GM21381 (cell line): ENCODE measurements at regions not wholly inside any gene's neighbourhood (a gene's known extent, or its start where the extent isn't known, plus 50 kb on each side); places are given as distances from the start of the nearest gene placed in this dataset.
A peak's percentile ranks its signal among the peaks of the same experiment; 100 is the strongest.

ENCODE experiments used
- ATAC-seq: cut with Tn5 transposase; IDR thresholded peaks from one replicate; pipeline ENCODE4 v1.9.1; 2021; ENCODE audit warnings: mild to moderate bottlenecking, moderate library complexity; ENCODE audit not compliant: unreplicated experiment

DNA sequence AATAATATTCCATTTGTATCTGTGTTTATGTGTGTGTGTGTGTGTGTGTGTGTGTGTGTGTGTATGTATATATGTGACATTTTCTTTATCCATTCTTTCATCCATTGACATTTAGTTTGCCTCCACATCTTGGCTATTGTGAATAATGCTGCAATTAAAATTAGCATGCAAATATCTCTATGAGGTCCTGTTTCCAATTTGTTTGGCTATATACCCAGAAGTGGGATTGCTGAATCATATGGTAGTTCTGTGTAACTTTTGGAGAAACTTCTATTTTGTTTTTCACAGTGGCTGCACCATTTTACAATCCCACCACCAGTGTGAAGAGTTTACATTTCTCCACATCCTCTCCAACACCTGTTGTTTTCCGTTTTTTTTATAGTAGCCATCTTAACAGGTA, 53.1 kb downstream of the CH25H start:
- ATAC-seq, result no peak

DNA sequence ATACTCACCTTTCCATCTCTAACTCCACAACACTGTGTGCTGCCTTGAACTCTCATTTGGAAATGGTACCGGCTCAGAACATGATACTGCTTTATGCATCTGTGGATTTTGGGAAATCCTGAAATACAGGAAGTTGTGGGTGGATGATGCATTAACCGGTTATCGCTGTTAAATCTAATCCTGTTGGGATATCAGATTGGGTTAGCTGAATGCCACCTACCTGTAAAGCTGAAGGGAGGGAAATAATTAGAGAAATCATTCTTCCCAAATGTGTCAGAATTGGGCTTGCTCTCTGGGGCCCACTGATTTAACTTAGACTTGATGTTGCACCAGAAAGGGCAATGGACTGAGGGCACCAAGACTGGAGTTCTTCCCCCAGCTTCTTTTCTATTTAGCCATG, 54.0 kb downstream of the CH25H start:
- no peak for ATAC-seq

DNA sequence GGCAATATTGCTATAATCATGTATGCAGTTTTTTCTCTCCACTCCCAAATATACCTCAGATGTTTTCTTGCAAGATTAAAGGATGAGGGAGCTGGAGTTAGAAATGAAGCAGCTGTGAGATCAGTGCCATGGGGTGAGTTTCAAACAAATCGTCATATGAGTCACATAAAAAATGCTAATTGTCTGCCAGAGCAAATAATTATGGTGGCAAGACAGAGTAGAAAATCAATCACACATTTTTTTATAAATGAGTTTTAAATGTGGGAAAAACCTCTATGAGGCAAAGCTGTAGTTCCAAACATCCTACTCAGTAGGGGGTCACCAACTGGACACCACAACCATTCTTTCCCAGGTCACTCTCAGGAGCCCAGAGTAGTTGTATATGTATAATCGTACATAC, 55.3 kb downstream of the CH25H start:
- no peak for ATAC-seq

DNA sequence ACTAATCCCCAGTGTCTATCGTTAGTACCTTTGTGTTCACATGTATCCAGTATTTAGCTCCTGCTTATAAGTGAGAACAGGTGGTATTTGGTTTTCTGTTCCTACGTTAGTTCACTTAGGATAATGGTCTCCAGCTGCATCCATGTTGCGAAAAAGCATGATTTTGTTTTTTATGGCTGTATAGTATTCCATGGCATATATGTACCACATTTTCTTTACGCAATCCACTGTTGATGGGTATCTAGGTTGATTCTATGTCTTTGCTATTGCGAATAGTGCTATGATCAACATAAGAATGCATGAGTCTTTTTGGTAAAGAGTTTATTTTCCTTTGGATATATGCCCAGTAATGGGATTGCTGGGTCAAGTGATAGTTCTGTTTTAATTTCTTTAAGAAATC, 59.1 kb downstream of the CH25H start:
- ATAC-seq, result no peak

DNA sequence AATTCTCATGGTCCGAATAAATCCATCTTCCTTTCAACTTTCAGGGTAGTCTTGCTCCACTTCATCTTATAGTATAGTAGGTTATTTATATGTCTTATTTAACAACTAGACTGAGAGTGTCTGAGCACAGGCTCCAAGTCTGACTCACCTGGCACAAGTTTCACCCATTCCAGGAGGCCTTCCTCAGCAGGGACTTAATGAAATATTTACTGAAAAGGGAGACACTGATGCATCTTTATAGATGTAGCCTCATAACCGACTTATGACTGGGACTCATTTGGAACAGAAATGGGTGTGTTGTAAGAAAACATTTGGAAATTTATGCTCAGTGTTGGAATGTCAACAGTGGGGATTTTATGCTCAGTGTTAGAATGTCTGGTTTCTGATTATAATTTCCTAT, 59.9 kb downstream of the CH25H start:
- no peak for ATAC-seq

DNA sequence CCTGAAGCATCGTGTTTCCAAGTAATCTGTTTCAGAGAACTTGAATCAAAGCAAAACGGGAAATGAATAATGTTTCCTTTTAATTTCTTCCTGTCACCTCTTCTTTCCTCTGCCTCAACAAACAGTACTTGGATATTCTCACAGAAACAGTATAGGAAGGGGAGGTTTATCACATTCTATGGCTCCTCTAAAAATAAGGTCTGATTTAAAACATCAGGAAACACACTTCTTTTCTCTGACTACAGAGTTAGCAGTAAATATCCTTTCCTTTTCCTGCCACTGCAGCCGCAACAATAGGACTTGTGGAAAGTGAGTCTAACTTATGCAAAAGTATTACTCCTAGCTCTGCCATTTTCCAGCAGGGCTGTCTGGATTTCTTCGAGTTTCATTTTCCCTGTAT, 62.3 kb downstream of the CH25H start:
- no peak for ATAC-seq

DNA sequence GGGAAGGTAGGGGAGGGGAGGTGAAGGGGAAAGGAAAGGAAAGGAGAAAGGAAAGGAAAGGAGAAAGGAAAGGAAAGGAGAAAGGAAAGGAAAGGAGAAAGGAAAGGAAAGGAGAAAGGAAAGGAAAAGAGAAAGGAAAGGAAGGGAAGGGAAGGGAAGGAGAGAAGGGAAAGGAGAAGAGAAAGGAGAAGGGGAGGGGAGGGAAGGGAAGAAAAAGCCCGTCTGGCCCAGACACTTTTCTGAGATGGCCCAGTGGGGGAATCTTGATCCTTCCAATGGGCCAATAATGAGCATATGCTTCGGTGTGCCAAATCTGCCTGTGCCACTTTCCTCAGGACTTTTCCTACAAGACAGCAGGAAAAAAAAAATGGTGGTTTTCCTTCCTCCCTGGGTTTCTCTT, 64.5 kb downstream of the CH25H start:
- ATAC-seq, result no peak

DNA sequence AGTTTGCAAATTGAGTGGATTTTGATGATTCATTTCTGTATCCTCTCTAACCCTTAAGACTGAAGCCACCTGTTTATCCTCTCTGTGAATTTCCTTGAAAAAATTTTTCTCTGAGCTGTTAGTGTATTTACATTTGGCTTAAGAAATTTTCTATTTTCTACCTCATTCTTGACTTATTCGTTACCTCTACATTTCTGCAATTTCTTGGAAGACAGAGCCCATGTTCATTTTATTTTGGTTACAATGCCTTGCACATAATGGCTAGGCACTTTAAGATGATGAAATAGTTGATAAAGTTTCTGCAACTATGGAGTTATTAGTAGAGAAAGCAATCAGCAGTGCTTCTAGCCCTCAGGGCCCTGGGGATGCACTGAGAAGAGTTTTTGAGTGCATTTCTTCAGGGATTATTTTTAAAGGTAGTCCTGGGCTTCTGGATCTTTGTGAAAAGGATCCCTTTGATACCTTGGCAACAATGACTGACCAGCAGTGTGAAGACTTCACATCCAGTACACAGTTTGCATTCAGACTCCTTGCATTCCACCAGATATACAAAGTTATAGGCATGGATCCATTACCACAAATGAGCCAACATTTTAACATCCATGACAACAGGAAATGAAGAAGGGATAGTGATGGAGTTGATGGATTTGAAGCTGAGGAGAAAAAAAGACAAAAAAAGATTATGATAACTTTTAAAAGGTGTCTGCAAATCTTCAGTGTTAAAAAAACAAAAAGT, 68.2 kb downstream of the CH25H start:
- no peak for ATAC-seq

DNA sequence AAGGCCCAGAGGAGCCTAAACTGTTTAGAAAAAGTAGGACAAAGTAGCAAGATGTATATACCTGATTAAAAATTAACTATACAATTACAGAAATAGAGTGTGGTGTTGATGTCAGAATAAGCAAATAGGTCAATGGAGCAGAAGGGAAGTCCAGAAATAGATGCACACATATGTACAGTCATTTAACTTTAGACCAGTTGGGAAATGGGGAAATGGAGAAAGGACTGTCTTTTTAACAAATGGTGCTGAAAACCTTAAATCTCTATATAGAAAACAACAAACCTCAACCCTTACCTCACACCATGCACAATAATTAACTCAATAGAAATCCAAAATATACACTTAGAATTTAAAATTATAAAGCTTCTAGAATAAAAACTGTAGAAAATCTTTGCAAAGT, 72.2 kb downstream of the CH25H start:
- peak; percentile 75 for ATAC-seq

DNA sequence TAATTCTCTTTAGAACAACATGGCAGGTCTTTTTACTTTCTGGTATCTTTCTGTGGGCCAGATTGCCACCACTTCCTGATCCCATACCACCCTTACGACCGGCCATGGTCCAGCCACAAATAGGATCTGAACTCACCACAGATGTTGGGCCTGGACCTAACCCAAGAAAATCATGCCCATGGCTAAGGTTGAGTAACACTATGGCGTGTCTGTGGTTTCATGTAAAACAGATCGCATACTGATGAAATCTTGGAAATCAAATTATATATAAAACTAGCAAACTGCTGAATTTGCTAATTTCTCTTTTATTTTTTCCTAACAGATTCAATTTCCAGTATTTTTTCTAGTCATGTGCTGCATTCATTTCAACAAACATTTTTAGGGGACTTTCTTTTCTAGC, 77.2 kb downstream of the CH25H start:
- ATAC-seq, result no peak

DNA sequence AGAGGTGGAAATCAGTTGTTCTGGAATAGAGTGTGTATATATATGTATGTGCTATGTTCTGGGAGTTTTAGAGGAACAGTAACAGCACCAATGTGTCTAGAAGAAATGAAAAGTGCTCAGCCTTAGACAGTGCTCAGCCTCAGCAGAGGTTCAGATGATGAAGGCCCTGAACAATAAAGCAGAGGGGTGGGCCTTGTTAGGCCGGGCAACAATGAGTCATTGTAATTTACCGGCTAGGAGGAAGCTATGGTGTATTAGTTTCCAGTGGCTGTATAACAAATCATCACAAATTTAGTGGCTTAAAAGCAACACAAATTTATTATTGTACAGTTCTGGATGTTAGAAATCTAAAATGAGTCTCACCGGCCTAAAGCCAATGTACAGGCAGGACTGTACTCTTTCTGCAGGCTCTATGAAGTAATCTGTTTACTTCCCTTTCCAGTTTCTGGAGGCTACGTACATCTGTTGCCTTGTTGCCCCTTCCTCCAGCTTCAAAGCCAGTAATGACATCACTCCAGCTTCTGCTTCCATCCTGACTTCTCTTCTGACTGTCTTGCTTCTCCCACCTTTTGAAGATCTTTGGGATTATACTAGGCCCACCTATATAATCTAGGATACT, 84.6 kb downstream of the CH25H start:
- ATAC-seq, result no peak

DNA sequence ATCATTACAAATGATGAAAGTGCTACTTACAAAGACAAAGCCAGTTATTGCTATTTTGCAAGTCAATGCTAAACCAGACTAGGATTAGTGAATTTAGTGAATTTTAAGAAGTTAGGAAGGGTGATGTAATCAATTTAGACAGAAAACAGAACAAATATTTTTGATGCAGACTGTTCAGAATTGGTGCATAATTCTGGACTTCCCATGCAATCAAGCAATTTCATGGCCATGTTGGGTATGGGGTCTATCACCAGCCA, 85.4 kb downstream of the CH25H start:
- ATAC-seq, result no peak

DNA sequence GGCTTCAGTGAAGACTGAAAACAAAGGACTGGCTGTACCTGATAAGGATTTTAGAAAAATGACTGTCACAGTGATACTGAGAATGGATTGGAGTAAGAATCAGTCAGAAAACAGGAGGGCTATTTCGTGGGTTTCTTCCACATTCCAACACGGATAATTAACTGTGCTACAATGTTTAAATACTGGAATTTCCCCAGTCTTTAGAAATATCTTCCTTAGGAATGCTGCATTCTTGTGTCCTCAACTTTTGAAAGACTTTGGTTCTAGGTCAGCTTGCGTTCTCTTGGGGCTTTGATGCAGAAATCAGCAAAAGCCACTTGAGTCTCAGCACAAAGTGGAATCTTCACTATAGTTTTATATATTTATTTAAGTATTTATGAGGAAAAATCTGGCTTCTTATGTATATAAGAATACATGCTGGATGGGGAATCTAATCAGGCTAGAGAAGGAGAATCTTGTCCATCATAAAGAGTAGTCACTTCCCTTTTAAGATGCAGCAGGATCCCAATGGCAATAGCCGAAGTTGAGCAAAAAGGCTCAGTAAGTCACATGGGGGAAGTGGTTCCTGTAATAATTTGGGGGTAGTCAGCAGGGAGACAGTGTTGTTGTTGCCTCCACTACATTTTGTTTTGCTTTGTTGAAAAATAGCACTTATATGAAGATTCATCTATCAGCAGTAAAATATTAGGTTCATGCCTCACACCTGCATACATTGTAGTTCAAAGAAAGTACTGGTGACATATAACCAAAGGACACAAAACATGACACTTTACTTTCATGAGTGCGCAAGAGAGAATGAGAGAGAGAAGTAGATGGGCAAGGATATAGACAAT, 86.0 kb downstream of the CH25H start:
- no peak for ATAC-seq

DNA sequence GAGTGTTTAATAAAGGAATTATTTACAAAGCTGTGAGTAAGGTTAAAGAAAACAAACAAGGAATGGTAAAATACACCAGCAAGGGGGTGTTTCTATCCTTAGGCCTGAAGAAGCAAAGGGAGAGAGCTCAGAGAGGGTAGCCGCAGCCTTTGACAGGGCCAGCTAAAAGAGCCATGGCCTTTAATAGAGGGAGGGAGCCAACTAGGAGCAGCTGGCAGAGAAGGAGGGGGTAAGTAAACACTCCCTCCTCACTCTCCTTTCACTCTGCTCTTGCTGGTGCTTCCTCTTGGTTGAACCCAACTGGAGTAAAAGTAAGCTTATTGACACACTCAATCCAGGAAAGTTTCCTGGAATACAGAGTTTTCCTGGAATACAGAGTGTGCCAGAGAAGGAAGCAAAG, 87.5 kb downstream of the CH25H start:
- ATAC-seq, result no peak

DNA sequence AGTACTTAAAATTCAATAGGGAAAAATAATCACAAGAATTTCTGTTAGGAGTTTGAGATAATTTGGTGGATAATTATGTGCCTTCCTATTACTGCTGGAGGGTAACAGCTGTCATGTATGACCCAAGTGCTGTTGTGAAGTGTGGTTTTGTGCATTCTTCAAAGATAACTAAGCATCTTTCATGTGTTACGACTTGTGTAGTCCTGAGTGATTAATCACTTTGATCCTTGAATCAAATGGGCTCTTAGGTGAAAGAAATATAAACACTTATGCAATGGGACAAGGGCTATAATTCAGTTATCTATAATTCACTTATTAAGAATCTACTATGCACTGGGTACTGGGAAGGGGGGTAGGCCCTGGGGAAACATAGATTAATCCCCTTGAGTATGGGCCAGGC, 89.0 kb downstream of the CH25H start:
- no peak for ATAC-seq

DNA sequence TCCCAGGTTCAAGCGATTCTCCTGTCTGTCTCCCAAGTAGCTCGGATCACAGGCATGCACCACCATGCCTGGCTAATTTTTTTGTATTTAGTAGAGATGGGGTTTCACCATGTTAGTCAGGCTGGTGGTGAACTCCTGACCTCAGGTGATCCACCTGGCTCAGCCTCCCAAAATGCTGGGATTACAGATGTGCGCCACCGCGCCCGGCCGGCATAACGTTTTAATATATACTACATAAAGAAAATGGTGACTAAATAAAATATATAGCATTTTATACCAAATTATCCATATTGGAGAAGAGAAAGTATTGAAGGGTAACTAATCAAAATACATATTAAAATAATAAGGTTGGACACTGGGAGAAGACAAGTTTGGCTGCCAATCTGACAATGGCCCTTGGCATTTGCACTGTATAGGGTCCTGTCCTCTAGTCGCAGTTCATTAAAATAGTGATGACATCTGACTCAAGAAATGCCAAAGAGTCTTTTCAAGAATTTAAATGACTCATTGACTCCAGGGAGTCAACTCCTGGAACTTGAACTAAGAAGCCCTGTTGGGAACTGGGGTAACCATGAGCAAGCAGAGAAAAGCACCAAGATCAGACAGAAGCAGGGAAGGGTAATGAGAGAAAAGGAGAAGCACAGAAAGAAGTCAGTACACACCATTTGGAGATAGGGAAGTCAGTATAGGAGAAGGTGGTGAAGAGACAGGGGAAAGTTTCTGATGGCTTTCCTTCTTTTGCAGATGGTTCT, 91.1 kb downstream of the CH25H start:
- no peak for ATAC-seq

DNA sequence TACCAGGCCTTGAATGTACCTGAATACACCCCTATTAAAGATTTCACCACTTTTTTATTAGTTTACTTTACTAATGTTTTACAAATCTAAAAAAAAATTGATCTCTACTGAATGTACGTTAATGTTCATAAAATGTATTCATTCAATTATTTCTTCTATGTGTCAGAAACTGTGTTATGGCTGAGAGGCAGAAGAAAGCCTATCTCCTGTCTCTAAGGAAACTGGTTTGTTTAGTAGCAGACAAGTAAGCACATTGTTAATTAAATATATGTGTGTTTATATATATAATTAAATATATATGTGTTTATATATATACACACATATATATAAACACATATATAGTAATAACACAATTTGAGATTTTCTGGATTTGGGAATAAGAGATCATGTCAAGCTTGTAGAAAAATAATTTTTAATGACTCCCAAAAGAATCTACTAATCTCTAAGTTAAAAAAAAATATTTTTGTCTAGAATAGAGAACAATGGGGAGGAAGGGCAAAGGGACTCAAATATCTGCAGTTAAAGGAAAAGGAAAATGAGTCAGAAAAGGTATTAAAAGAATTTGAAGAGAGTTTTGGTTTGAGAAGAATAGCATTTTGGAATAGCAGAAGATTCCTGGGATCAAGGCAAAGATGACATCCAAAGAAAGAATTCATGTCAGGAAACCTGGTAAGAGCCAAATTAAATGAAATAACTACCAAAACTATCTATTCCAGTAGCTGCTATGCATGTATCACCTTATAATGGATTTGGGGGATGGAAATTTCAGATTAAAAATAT, 92.1 kb downstream of the CH25H start:
- no peak for ATAC-seq

DNA sequence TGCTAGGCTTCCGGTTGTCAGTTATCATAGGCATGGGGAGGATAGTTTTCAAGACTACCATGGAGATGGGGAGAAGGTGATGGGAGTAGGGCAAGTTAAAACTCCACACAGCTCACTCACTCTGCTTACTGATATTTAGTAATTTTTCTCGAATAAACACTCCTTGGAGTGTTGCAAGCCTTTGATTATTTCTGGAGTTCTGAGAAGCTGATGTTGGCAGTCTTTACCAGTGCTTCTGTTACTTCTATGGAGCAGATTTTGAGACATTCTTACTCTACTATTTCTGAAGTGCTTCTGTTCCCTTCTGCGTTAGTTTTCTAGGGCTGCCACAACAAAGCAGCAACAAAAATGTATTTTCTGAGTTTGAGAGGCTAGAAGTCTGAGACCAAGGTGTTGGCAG, 104.4 kb downstream of the CH25H start:
- no peak for ATAC-seq

DNA sequence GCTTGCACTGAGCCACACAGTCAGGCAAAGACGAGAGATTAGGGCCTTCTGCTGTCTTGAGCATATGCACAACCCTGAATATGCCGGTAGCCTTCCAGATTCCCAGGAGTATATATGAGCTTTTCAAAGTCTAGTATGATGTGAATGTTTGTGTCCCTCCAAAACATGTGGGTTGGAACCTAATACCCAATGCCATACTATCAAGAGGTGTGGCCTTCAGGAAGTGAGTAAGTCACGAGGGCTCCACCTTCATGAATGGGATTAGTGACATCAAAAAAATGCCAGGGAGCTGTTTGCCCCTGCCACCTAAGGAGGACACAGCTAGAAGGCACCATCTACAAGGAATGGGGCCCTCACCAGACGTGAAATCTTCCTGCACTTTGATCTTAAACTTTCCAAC, 105.2 kb downstream of the CH25H start:
- no peak for ATAC-seq

DNA sequence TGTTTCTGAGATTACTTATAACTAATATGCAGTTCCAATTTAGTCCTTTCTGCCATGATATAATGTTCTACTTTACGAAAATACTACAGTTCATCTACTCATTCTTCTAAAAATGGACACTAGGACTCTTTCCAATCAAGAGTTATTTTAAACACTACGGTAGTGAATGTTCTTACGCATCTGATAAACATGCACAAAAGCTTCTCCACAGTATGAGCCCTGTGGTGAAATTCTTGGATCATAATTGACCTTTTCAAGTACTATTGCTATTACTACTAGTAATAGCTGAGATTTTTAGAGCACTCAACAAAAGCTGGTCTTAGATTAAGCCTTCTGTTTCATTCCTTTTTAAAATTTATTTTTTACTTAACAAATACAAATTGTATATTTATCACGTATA, 106.4 kb downstream of the CH25H start:
- no peak for ATAC-seq

DNA sequence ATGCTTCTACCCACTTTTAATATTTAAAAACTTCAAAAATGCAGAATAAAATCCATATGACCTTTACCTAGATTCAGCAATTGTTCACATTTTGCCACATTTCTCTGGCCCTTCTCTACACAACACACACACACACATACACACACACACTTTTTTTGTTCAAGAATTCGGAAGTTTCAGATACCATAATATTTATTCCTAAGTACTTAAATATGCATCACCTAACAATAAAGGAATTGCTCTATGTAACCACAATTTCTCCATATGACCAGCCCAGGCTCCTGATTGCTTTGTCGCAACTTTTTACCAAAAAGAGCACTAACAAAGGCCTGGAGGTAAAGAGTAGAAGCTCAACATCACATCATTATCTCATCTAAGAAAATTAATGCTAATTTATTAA, 106.6 kb downstream of the FAS start:
- no peak for ATAC-seq
